ENCODE measurements at regions not wholly inside any gene's neighbourhood (a gene's known extent, or its start where the extent isn't known, plus 50 kb on each side); places are given as distances from the start of the nearest gene placed in this dataset.

- no peak for DNase-seq
Observed at GRCh38 chr2:6641956-6642355, 223.8 kb downstream of the CMPK2 start.

- no peak for DNase-seq
Observed at GRCh38 chr2:6644261-6644660, 221.4 kb downstream of the CMPK2 start.

- no peak for DNase-seq
Observed at GRCh38 chr2:6645004-6645403, 220.7 kb downstream of the CMPK2 start.

GRCh38 chr2:6645672-6646071 lies 220.0 kb downstream of the CMPK2 start:
- DNase-seq: peak; percentile 14

GRCh38 chr2:6647046-6647445 lies 218.7 kb downstream of the CMPK2 start:
- no peak for DNase-seq

- no peak for DNase-seq
Observed at GRCh38 chr2:6648596-6649247, 217.0 kb downstream of the CMPK2 start.

GRCh38 chr2:6650311-6650710 lies 215.4 kb downstream of the CMPK2 start:
- DNase-seq: no peak

GRCh38 chr2:6652251-6652650 lies 213.5 kb downstream of the CMPK2 start:
- no peak for DNase-seq

GRCh38 chr2:6653281-6653750 lies 212.4 kb downstream of the CMPK2 start:
- DNase-seq: no peak

- DNase-seq: no peak
Observed at GRCh38 chr2:6654279-6654678, 211.4 kb downstream of the CMPK2 start.

- DNase-seq: no peak
Observed at GRCh38 chr2:6656633-6657032, 209.1 kb downstream of the CMPK2 start.

GRCh38 chr2:6657136-6657535 lies 208.6 kb downstream of the CMPK2 start:
- no peak for DNase-seq

GRCh38 chr2:6657855-6658254 lies 207.9 kb downstream of the CMPK2 start:
- DNase-seq: no peak

GRCh38 chr2:6664332-6665061 lies 201.2 kb downstream of the CMPK2 start:
- DNase-seq: no peak

GRCh38 chr2:6665093-6666045 lies 200.3 kb downstream of the CMPK2 start:
- DNase-seq: no peak

GRCh38 chr2:6667326-6667725 lies 198.4 kb downstream of the CMPK2 start:
- no peak for DNase-seq

GRCh38 chr2:6671913-6672312 lies 193.8 kb downstream of the CMPK2 start:
- no peak for DNase-seq

- no peak for DNase-seq
Observed at GRCh38 chr2:6674381-6674780, 191.3 kb downstream of the CMPK2 start.

- DNase-seq: no peak
Observed at GRCh38 chr2:6675791-6676190, 189.9 kb downstream of the CMPK2 start.

GRCh38 chr2:6676241-6676640 lies 189.5 kb downstream of the CMPK2 start:
- no peak for DNase-seq

- no peak for DNase-seq
Observed at GRCh38 chr2:6676776-6677175, 188.9 kb downstream of the CMPK2 start.

- DNase-seq: no peak
Observed at GRCh38 chr2:6679471-6679870, 186.2 kb downstream of the CMPK2 start.

- DNase-seq: no peak
Observed at GRCh38 chr2:6683516-6683915, 182.2 kb downstream of the CMPK2 start.

All from OCI-M1 (cell line).